ENCODE measurements at regions not wholly inside any gene's neighbourhood (a gene's known extent, or its start where the extent isn't known, plus 50 kb on each side); places are given as distances from the start of the nearest gene placed in this dataset.
"Not testable (repeated sequence)": the region's sequence is repeated elsewhere in the genome, so short reads cannot be mapped to it uniquely, and the experiment has no call there.

- Histone ChIP-seq H3K27ac (no peak overlapping the region), H3K4me3 (no peak overlapping the region)
Observed at GRCh38 chr7:138352570-138353461, 107.2 kb upstream of the TRIM24 start.

GRCh38 chr7:138354066-138354465 is 106.0 kb upstream of the TRIM24 start:
- H3K4me3 ChIP-seq, result no peak overlapping the region
- H3K27ac ChIP-seq, result no peak overlapping the region

GRCh38 chr7:138355254-138355653 is 104.8 kb upstream of the TRIM24 start:
- Histone ChIP-seq H3K27ac (no peak overlapping the region), H3K4me3 (no peak overlapping the region)

GRCh38 chr7:138358850-138359341 is 101.2 kb upstream of the TRIM24 start:
- Histone ChIP-seq H3K27ac (no peak overlapping the region), H3K4me3 (no peak overlapping the region)

GRCh38 chr7:138359870-138360559 is 100.0 kb upstream of the TRIM24 start:
- H3K27ac ChIP-seq, result no peak overlapping the region

GRCh38 chr7:138363721-138364120 is 96.3 kb upstream of the TRIM24 start:
- H3K4me3 ChIP-seq, result no peak overlapping the region

More at GRCh38 chr7:138359870-138360559, 100.0 kb upstream of the TRIM24 start:
- no peak overlapping the region for H3K4me3 ChIP-seq

GRCh38 chr7:138366137-138366536 is 93.9 kb upstream of the TRIM24 start:
- not testable (repeated sequence) for H3K4me3 ChIP-seq, H3K27ac ChIP-seq

More at GRCh38 chr7:138363721-138364120, 96.3 kb upstream of the TRIM24 start:
- H3K27ac ChIP-seq, result no peak overlapping the region

- H3K4me3 ChIP-seq, H3K27ac ChIP-seq: not testable (repeated sequence)
Observed at GRCh38 chr7:138366676-138367075, 93.4 kb upstream of the TRIM24 start.

- Histone ChIP-seq H3K4me3 (no peak overlapping the region), H3K27ac (no peak overlapping the region)
Observed at GRCh38 chr7:138369797-138370196, 90.3 kb upstream of the TRIM24 start.

GRCh38 chr7:138370956-138371355 is 89.1 kb upstream of the TRIM24 start:
- H3K4me3 ChIP-seq, result no peak overlapping the region
- H3K27ac ChIP-seq, result no peak overlapping the region

- Histone ChIP-seq H3K27ac (no peak overlapping the region), H3K4me3 (no peak overlapping the region)
Observed at GRCh38 chr7:138374119-138374693, 85.9 kb upstream of the TRIM24 start.

GRCh38 chr7:138377306-138377705 is 82.8 kb upstream of the TRIM24 start:
- Histone ChIP-seq H3K4me3 (no peak overlapping the region), H3K27ac (no peak overlapping the region)

GRCh38 chr7:138378741-138379559 is 81.1 kb upstream of the TRIM24 start:
- Histone ChIP-seq H3K27ac (no peak overlapping the region), H3K4me3 (no peak overlapping the region)

- Histone ChIP-seq H3K4me3 (no peak overlapping the region), H3K27ac (no peak overlapping the region)
Observed at GRCh38 chr7:138382862-138383565, 77.0 kb upstream of the TRIM24 start.

- no peak overlapping the region for H3K4me3 ChIP-seq
Observed at GRCh38 chr7:138386821-138387220, 73.2 kb upstream of the TRIM24 start.

GRCh38 chr7:138387755-138388475 is 72.1 kb upstream of the TRIM24 start:
- Histone ChIP-seq H3K27ac (no peak overlapping the region), H3K4me3 (no peak overlapping the region)

More at GRCh38 chr7:138386821-138387220, 73.2 kb upstream of the TRIM24 start:
- no peak overlapping the region for H3K27ac ChIP-seq

GRCh38 chr7:138388673-138389491 is 71.2 kb upstream of the TRIM24 start:
- Histone ChIP-seq H3K27ac (no peak overlapping the region), H3K4me3 (no peak overlapping the region)

GRCh38 chr7:138395763-138396162 is 64.3 kb upstream of the TRIM24 start:
- Histone ChIP-seq H3K4me3 (no peak overlapping the region), H3K27ac (no peak overlapping the region)

Measured in skin epidermis (tissue), 12 donors.